NT2/D1 (cell line): ENCODE measurements at regions not wholly inside any gene's neighbourhood (a gene's known extent, or its start where the extent isn't known, plus 50 kb on each side); places are given as distances from the start of the nearest gene placed in this dataset.

Source experiments
- DNase-seq: peaks from one replicate; pipeline ENCODE4 v3.0.0-alpha.2; 2011; ENCODE audit warnings: low read depth, low spot score
- H3K27me3 ChIP-seq: 2 replicates; pipeline ENCODE4 v1.6.0; 2011; ENCODE audit warnings: mild to moderate bottlenecking; ENCODE audit not compliant: insufficient read length, insufficient read depth
- H3K36me3 ChIP-seq: 2 replicates; pipeline ENCODE4 v1.6.1; 2011; ENCODE audit warnings: mild to moderate bottlenecking, low read length, mixed read lengths; ENCODE audit not compliant: insufficient read depth, insufficient read length
- H3K4me1 ChIP-seq: 2 replicates; pipeline ENCODE4 v1.5.1; 2011; ENCODE audit not compliant: insufficient read depth, insufficient read length
- H3K4me3 ChIP-seq: 2 replicates; pipeline ENCODE4 v1.5.1; 2011; ENCODE audit warnings: low read depth; ENCODE audit not compliant: insufficient read length
- H3K9ac ChIP-seq: 2 replicates; pipeline ENCODE4 v1.6.0; 2011; ENCODE audit warnings: low read depth; ENCODE audit not compliant: insufficient read length
- H3K9me3 ChIP-seq: 2 replicates; pipeline ENCODE4 v1.5.1; 2011; ENCODE audit warnings: mild to moderate bottlenecking, low read length; ENCODE audit not compliant: insufficient read depth
- SUZ12 ChIP-seq: IDR thresholded peaks from 2 replicates; pipeline ENCODE4 v1.6.1; 2011; ENCODE audit not compliant: insufficient read length, insufficient read depth; ENCODE audit errors: extremely low read depth
- YY1 ChIP-seq: IDR thresholded peaks from 2 replicates; pipeline ENCODE4 v1.6.1; 2011; ENCODE audit not compliant: insufficient read length, insufficient read depth
- ZNF274 ChIP-seq: IDR thresholded peaks from 2 replicates; pipeline ENCODE4 v1.6.1; 2011; ENCODE audit warnings: mild to moderate bottlenecking, low read depth, low read length

GRCh38 chr22:46026899-46027210 is 49.9 kb upstream of the WNT7B start:
- DNase-seq: no peak
- Histone ChIP-seq H3K9ac (peak overlapping the region; percentile 50), H3K9me3 (no peaks in the 10 kb centered on the region), H3K36me3 (no peaks in the 10 kb centered on the region), H3K4me1 (peaks cover 9% of the 10 kb centered on the region), H3K4me3 (peak overlapping the region; percentile 34), H3K27me3 (peaks cover 61% of the 10 kb centered on the region)
- TF ChIP-seq YY1: no peak
- peak; percentile 63 for TF ChIP-seq SUZ12

GRCh38 chr22:46027211-46028105 is 50.5 kb upstream of the WNT7B start:
- Histone ChIP-seq H3K9ac (peak overlapping the region; percentile 50), H3K9me3 (no peaks in the 10 kb centered on the region), H3K4me3 (peak overlapping the region; percentile 34), H3K36me3 (no peaks in the 10 kb centered on the region), H3K27me3 (peaks cover 61% of the 10 kb centered on the region), H3K4me1 (peaks cover 15% of the 10 kb centered on the region)
- no peak for DNase-seq
- no peak for TF ChIP-seq SUZ12
- no peak for TF ChIP-seq ZNF274
- TF ChIP-seq YY1: no peak

GRCh38 chr22:46028106-46028991 is 51.4 kb upstream of the WNT7B start:
- H3K27me3 ChIP-seq: peaks cover 56% of the 10 kb centered on the region
- H3K4me3 ChIP-seq: no peak overlapping the region
- H3K4me1 ChIP-seq: peaks cover 17% of the 10 kb centered on the region
- no peak for DNase-seq
- no peak for TF ChIP-seq ZNF274
- TF ChIP-seq SUZ12: no peak
- no peak for TF ChIP-seq YY1
- no peak overlapping the region for H3K9ac ChIP-seq
- H3K9me3 ChIP-seq: no peaks in the 10 kb centered on the region
- no peaks in the 10 kb centered on the region for H3K36me3 ChIP-seq

GRCh38 chr22:46029036-46029435 is 52.1 kb upstream of the WNT7B start:
- H3K4me1 ChIP-seq: peaks cover 17% of the 10 kb centered on the region
- no peak overlapping the region for H3K9ac ChIP-seq
- peaks cover 49% of the 10 kb centered on the region for H3K27me3 ChIP-seq
- H3K36me3 ChIP-seq: no peaks in the 10 kb centered on the region
- no peak overlapping the region for H3K4me3 ChIP-seq
- DNase-seq: no peak
- H3K9me3 ChIP-seq: no peaks in the 10 kb centered on the region
- TF ChIP-seq YY1 (no peak), ZNF274 (no peak), SUZ12 (no peak)

GRCh38 chr22:46029574-46030200 is 52.7 kb upstream of the WNT7B start:
- H3K36me3 ChIP-seq: no peaks in the 10 kb centered on the region
- H3K4me3 ChIP-seq: no peak overlapping the region
- H3K9ac ChIP-seq: no peak overlapping the region
- DNase-seq: no peak
- H3K9me3 ChIP-seq: no peaks in the 10 kb centered on the region
- TF ChIP-seq ZNF274: no peak
- TF ChIP-seq SUZ12: no peak
- TF ChIP-seq YY1: no peak
- peaks cover 43% of the 10 kb centered on the region for H3K27me3 ChIP-seq
- H3K4me1 ChIP-seq: peaks cover 17% of the 10 kb centered on the region

- no peak overlapping the region for H3K9ac ChIP-seq
- DNase-seq: no peak
- H3K27me3 ChIP-seq: peaks cover 37% of the 10 kb centered on the region
- H3K4me1 ChIP-seq: peaks cover 17% of the 10 kb centered on the region
- no peaks in the 10 kb centered on the region for H3K36me3 ChIP-seq
- no peaks in the 10 kb centered on the region for H3K9me3 ChIP-seq
- TF ChIP-seq SUZ12: no peak
- no peak for TF ChIP-seq ZNF274
- no peak for TF ChIP-seq YY1
- H3K4me3 ChIP-seq: no peak overlapping the region
These were observed 53.4 kb upstream of the WNT7B start for GRCh38 chr22:46030231-46030880.
